CD8-positive, alpha-beta memory T cell (primary cell): ENCODE measurements at regions not wholly inside any gene's neighbourhood (a gene's known extent, or its start where the extent isn't known, plus 50 kb on each side); places are given as distances from the start of the nearest gene placed in this dataset.

Source experiments
- CTCF ChIA-PET: fragments of 350-600 bp; sonication (Branson Sonifier 250); formaldehyde crosslinking; loops from one replicate; lab custom pipeline; 2021; ENCODE audit warnings: antibody characterized with exemption; lab: Charles Lee
- POLR2A ChIA-PET: fragments of 350-600 bp; sonication (Branson Sonifier 250); formaldehyde crosslinking; loops from one replicate; lab custom pipeline; 2021; ENCODE audit warnings: antibody characterized with exemption; lab: Charles Lee
- DNase-seq, 5 donors: peaks; one replicate each; pipeline versions ENCODE4 v3.0.0 to v3.0.0-alpha.2; 2020 to 2022; ENCODE audit warnings: mixed read lengths in 1 of 5
- H3K27ac ChIP-seq: one replicate; pipeline ENCODE4 v1.7.0; 2013; ENCODE audit warnings: low read depth, mild to moderate bottlenecking, low read length, moderate library complexity
- H3K27me3 ChIP-seq: 2 replicates; pipeline ENCODE4 v1.7.0; 2013; ENCODE audit warnings: low read length, mild to moderate bottlenecking; ENCODE audit not compliant: insufficient read depth, poor library complexity, severe bottlenecking
- H3K36me3 ChIP-seq: 2 replicates; pipeline ENCODE4 v1.7.0; 2013; ENCODE audit warnings: mild to moderate bottlenecking, low read length, moderate library complexity; ENCODE audit not compliant: insufficient read depth
- H3K4me1 ChIP-seq: 2 replicates; pipeline ENCODE4 v1.7.0; 2013; ENCODE audit warnings: mild to moderate bottlenecking, low read length, moderate library complexity; ENCODE audit not compliant: insufficient read depth
- H3K4me3 ChIP-seq: 2 replicates; pipeline ENCODE4 v1.7.0; 2013; ENCODE audit warnings: mild to moderate bottlenecking, low read length
- H3K9me3 ChIP-seq: 2 replicates; pipeline ENCODE4 v1.7.0; 2013; ENCODE audit warnings: mild to moderate bottlenecking, low read length
- H3K27ac Mint-ChIP-seq, 8 donors: one replicate each; pipeline ENCODE4 v1.8.0; 2020 to 2021; ENCODE audit warnings: mixed read lengths in 8 of 8, mild to moderate bottlenecking in 6 of 8, inconsistent platforms in 3 of 8, moderate library complexity in 3 of 8
- H3K27me3 Mint-ChIP-seq, 2 donors: one replicate each; pipeline ENCODE4 v1.8.0; 2020 to 2021; ENCODE audit warnings: mixed read lengths in 2 of 2, mild to moderate bottlenecking in 1 of 2, moderate library complexity in 1 of 2
- H3K36me3 Mint-ChIP-seq, 3 donors: one replicate each; pipeline ENCODE4 v1.8.0; 2020 to 2021; ENCODE audit warnings: mixed read lengths in 3 of 3, inconsistent platforms in 1 of 3, mild to moderate bottlenecking in 1 of 3
- H3K4me1 Mint-ChIP-seq, 3 donors: one replicate each; pipeline ENCODE4 v1.8.0; 2020 to 2021; ENCODE audit warnings: mixed read lengths in 3 of 3, inconsistent platforms in 1 of 3, mild to moderate bottlenecking in 1 of 3
- H3K4me3 Mint-ChIP-seq, 7 donors: one replicate each; pipeline ENCODE4 v1.8.0; 2020 to 2021; ENCODE audit warnings: mixed read lengths in 7 of 7, mild to moderate bottlenecking in 6 of 7, moderate library complexity in 4 of 7, inconsistent platforms in 2 of 7
- H3K9me3 Mint-ChIP-seq, 5 donors: one replicate each; pipeline ENCODE4 v1.8.0; 2020 to 2022; ENCODE audit warnings: mixed read lengths in 5 of 5, mild to moderate bottlenecking in 3 of 5, moderate library complexity in 2 of 5, inconsistent platforms in 1 of 5

- Mint-ChIP-seq H3K36me3 (peaks cover 0 to 6% (median 0%) of the 10 kb centered on the region in 3 donors), H3K9me3 (peaks cover 7 to 25% (median 17%) of the 10 kb centered on the region in 5 donors), H3K4me1 (no peaks in the 10 kb centered on the region), H3K27ac (no peak overlapping the region), H3K27me3 (no peaks in the 10 kb centered on the region), H3K4me3 (no peak overlapping the region)
- no peak overlapping the region for H3K4me3 ChIP-seq
- H3K27me3 ChIP-seq, result no peaks in the 10 kb centered on the region
- CTCF ChIA-PET, result no interaction called here
- H3K4me1 ChIP-seq, result no peaks in the 10 kb centered on the region
- no peaks in the 10 kb centered on the region for H3K9me3 ChIP-seq
- POLR2A ChIA-PET, result no interaction called here
- DNase-seq, result no peak
- H3K27ac ChIP-seq, result no peak overlapping the region
- H3K36me3 ChIP-seq, result no peaks in the 10 kb centered on the region
Measured at GRCh38 chr11:70796648-70797227, 398.4 kb downstream of the CTTN start.

- DNase-seq, result no peak
- H3K4me3 Mint-ChIP-seq, result no peak overlapping the region
- no peaks in the 10 kb centered on the region for H3K27me3 Mint-ChIP-seq
- H3K36me3 Mint-ChIP-seq, result peaks cover 0 to 3% (median 0%) of the 10 kb centered on the region in 3 donors
- H3K27ac ChIP-seq, result no peak overlapping the region
- no peaks in the 10 kb centered on the region for H3K9me3 ChIP-seq
- H3K4me1 ChIP-seq, result no peaks in the 10 kb centered on the region
- no peaks in the 10 kb centered on the region for H3K27me3 ChIP-seq
- ChIA-PET POLR2A (no interaction called here), CTCF (no interaction called here)
- no peak overlapping the region for H3K27ac Mint-ChIP-seq
- H3K36me3 ChIP-seq, result no peaks in the 10 kb centered on the region
- H3K4me1 Mint-ChIP-seq, result no peaks in the 10 kb centered on the region
- peaks cover 4 to 17% (median 12%) of the 10 kb centered on the region in 5 donors for H3K9me3 Mint-ChIP-seq
- no peak overlapping the region for H3K4me3 ChIP-seq
Measured at GRCh38 chr11:70798296-70798695, 400.0 kb downstream of the CTTN start.

GRCh38 chr11:70799386-70799785 is 401.1 kb downstream of the CTTN start:
- Histone ChIP-seq H3K9me3 (no peaks in the 10 kb centered on the region), H3K4me3 (no peak overlapping the region), H3K4me1 (no peaks in the 10 kb centered on the region), H3K36me3 (no peaks in the 10 kb centered on the region), H3K27ac (no peak overlapping the region), H3K27me3 (no peaks in the 10 kb centered on the region)
- ChIA-PET CTCF (no interaction called here), POLR2A (no interaction called here)
- Mint-ChIP-seq H3K4me1 (no peaks in the 10 kb centered on the region), H3K27ac (no peak overlapping the region), H3K27me3 (peaks cover 2 to 3% of the 10 kb centered on the region in 2 donors), H3K4me3 (no peak overlapping the region), H3K9me3 (peaks cover 0 to 7% (median 5%) of the 10 kb centered on the region in 5 donors), H3K36me3 (no peaks in the 10 kb centered on the region)
- DNase-seq, result no peak

- no peak overlapping the region for H3K4me3 Mint-ChIP-seq
- Histone ChIP-seq H3K9me3 (no peaks in the 10 kb centered on the region), H3K27me3 (no peaks in the 10 kb centered on the region), H3K27ac (no peak overlapping the region), H3K36me3 (no peaks in the 10 kb centered on the region), H3K4me1 (no peaks in the 10 kb centered on the region), H3K4me3 (no peak overlapping the region)
- ChIA-PET CTCF (no interaction called here), POLR2A (no interaction called here)
- DNase-seq, result no peak
- no peaks in the 10 kb centered on the region for H3K9me3 Mint-ChIP-seq
- no peaks in the 10 kb centered on the region for H3K36me3 Mint-ChIP-seq
- no peak overlapping the region for H3K27ac Mint-ChIP-seq
- no peaks in the 10 kb centered on the region for H3K4me1 Mint-ChIP-seq
- peaks cover 2 to 3% of the 10 kb centered on the region in 2 donors for H3K27me3 Mint-ChIP-seq
Measured at GRCh38 chr11:70802185-70802584, 403.9 kb downstream of the CTTN start.

DNA sequence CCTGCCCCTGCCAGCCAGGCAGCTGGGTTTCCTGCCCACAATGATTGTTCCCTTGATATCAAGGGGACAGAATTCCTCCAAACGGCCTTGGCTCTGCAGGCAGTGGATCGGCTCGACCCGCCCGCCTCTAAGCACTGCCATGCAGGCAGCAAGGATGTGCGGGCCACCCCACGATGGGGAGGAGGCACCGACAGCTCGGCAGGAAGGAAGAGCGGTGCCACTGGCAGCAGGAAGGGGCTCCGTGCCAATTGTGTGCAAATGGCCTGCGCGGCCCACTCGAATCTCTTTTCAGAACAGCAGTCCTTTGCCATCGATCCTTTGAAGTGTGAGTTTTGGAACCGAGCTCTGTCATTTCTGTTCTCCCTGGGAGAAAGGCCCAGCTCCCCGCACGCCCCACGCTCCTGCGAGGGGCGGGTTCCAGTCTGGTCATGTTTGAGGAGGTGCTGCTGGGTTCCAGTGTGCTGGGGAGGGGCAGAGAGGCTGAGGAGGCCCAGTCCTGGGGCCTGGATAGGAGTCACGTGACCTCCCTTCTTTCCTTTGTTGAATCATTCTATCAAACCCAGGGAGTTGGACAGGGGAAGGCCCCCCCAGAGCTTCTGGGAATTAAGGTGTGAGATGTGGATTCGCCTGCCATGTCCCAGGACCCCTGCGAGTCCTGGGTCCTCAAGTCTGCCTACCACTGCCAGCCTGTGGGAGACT is 406.0 kb downstream of the CTTN start:
- ChIA-PET CTCF (no interaction called here), POLR2A (no interaction called here)
- H3K27ac Mint-ChIP-seq, result no peak overlapping the region
- H3K9me3 Mint-ChIP-seq, result no peaks in the 10 kb centered on the region
- H3K9me3 ChIP-seq, result no peaks in the 10 kb centered on the region
- no peak overlapping the region for H3K4me3 ChIP-seq
- peaks cover 2 to 3% of the 10 kb centered on the region in 2 donors for H3K27me3 Mint-ChIP-seq
- H3K4me3 Mint-ChIP-seq, result no peak overlapping the region
- H3K27me3 ChIP-seq, result no peaks in the 10 kb centered on the region
- no peaks in the 10 kb centered on the region for H3K36me3 Mint-ChIP-seq
- H3K36me3 ChIP-seq, result no peaks in the 10 kb centered on the region
- no peak overlapping the region for H3K27ac ChIP-seq
- DNase-seq, result no peak
- no peaks in the 10 kb centered on the region for H3K4me1 ChIP-seq
- H3K4me1 Mint-ChIP-seq, result no peaks in the 10 kb centered on the region

GRCh38 chr11:70805243-70805642 is 406.9 kb downstream of the CTTN start:
- POLR2A ChIA-PET, result no interaction called here
- Histone ChIP-seq H3K27ac (no peak overlapping the region), H3K27me3 (no peaks in the 10 kb centered on the region), H3K4me1 (no peaks in the 10 kb centered on the region), H3K9me3 (no peaks in the 10 kb centered on the region), H3K4me3 (no peak overlapping the region), H3K36me3 (no peaks in the 10 kb centered on the region)
- Mint-ChIP-seq H3K9me3 (no peaks in the 10 kb centered on the region), H3K4me3 (no peak overlapping the region), H3K27me3 (peaks cover 2 to 3% of the 10 kb centered on the region in 2 donors), H3K36me3 (no peaks in the 10 kb centered on the region), H3K27ac (no peak overlapping the region), H3K4me1 (no peaks in the 10 kb centered on the region)
- CTCF ChIA-PET, result interaction anchor here (1.6 kb wide), 1 partner anchor 11 kb away, joined by 4 read pairs; no protein-coding TSS in a partner anchor
- no peak for DNase-seq

GRCh38 chr11:70805971-70806370 is 407.6 kb downstream of the CTTN start:
- no peak for DNase-seq
- Mint-ChIP-seq H3K9me3 (no peaks in the 10 kb centered on the region), H3K36me3 (no peaks in the 10 kb centered on the region), H3K27ac (no peak overlapping the region), H3K4me3 (no peak overlapping the region), H3K27me3 (peaks cover 2 to 3% of the 10 kb centered on the region in 2 donors), H3K4me1 (no peaks in the 10 kb centered on the region)
- H3K27me3 ChIP-seq, result no peaks in the 10 kb centered on the region
- ChIA-PET POLR2A (no interaction called here), CTCF (interaction anchor here (1.1 to 1.6 kb wide), 2 partner anchors 10 to 12 kb away, joined by 3 to 4 read pairs; no protein-coding TSS in a partner anchor)
- H3K9me3 ChIP-seq, result no peaks in the 10 kb centered on the region
- H3K4me3 ChIP-seq, result no peak overlapping the region
- H3K27ac ChIP-seq, result no peak overlapping the region
- no peaks in the 10 kb centered on the region for H3K36me3 ChIP-seq
- no peaks in the 10 kb centered on the region for H3K4me1 ChIP-seq

DNA sequence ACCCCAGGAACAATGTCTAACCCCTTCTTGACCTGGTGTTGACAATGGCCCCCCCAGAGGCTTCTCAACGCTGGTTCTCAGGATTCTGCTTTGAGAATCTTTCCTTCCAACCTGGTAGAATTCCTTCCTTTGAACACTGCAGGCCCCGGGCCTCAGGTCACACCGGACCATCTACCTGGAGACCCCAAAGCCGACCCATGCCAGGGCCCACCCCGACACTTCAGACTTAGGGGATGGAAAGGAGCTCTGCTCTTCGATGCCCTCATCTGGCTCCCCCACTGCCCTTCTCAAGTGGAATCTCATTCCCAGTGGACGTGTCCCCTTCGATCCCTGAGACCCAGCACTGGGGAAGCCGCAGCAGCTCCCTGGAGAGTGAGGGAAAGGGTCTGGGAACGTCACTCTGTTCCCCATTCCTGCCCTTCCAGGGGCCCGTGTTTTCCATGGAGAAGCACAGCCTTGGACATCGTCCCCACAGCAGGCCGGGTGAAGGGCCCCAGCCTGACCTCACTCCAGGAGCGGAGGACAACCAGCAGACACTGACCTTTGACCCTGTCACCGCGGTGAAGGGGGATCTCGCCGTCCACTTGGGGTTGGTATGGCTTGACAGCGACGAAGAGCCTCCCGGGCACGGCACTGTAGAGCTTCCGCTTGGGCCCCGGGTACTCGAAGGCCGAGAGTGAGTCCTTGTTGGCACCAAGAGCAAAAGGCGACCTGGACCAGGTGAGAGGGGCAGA is 408.3 kb downstream of the CTTN start:
- Mint-ChIP-seq H3K9me3 (no peaks in the 10 kb centered on the region), H3K27ac (no peak overlapping the region), H3K4me1 (no peaks in the 10 kb centered on the region), H3K4me3 (no peak overlapping the region), H3K36me3 (no peaks in the 10 kb centered on the region), H3K27me3 (peaks cover 2 to 3% of the 10 kb centered on the region in 2 donors)
- H3K9me3 ChIP-seq, result no peaks in the 10 kb centered on the region
- no peak overlapping the region for H3K4me3 ChIP-seq
- ChIA-PET CTCF (interaction anchor here (1.1 kb wide), 1 partner anchor 12 kb away, joined by 3 read pairs; no protein-coding TSS in a partner anchor), POLR2A (no interaction called here)
- H3K36me3 ChIP-seq, result no peaks in the 10 kb centered on the region
- DNase-seq, result no peak
- H3K4me1 ChIP-seq, result no peaks in the 10 kb centered on the region
- no peaks in the 10 kb centered on the region for H3K27me3 ChIP-seq
- H3K27ac ChIP-seq, result no peak overlapping the region
